Right kidney (tissue), 1 donor: ENCODE measurements at regions not wholly inside any gene's neighbourhood (a gene's known extent, or its start where the extent isn't known, plus 50 kb on each side); places are given as distances from the start of the nearest gene placed in this dataset.
"Not testable (repeated sequence)": the region's sequence is repeated elsewhere in the genome, so short reads cannot be mapped to it uniquely, and the experiment has no call there.

Experiments used
- DNase-seq: peaks from one replicate; pipeline ENCODE4 v3.0.0-alpha.2; 2016

DNA sequence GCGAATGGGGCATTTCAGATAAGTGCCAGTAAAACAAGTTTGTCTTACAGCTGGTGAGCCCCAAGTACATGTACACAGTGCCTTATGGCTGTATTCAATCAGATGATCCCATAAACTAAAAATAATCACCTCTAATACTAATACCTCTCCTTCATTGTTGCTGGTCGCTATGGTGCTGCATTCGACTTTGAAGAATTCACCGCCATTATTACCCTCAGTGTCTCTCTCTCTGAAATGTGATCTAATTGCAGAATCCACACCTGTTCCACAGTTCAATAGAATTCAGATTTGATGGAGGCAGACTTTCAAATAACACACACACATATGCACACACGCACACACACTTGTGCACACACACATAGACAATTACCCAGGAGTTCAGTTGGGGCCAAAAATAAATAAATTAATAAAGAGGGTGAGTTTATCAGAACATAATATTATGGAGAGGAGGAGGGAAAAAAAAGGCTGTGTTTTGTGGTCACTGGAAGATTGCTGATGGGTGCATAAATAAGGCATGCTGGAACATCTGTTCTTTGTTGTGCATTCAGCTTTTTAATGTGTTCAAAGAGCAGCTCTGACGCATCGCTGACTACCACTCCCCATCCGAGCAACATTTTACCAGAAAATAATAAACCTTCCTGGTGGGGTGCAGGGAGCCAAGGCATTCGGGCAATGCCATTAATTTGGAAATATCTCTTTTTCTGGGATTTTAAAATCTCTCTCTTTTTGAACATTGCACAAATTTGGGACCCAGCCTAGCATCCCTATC lies 235.7 kb downstream of the SATB1 start:
- no peak for DNase-seq

DNA sequence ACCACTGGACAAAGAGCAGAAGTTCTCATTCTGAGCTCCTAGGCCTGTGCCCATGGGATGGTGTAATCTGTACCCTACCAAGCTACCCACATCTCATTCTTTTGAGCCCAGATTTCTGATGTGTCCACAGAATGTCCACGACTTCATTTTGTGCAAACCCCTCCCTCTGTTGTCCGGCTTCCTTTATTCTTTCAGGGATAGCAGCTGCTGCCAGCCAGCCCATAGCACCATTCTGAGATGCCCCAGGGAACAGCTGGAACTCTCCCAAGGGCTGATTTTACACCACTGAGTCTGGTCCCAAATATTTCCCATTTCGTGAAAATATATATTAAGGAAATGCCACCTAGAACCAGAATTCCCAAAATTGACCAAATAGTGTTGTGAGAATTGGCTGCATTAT lies 236.6 kb downstream of the SATB1 start:
- DNase-seq, result no peak

DNA sequence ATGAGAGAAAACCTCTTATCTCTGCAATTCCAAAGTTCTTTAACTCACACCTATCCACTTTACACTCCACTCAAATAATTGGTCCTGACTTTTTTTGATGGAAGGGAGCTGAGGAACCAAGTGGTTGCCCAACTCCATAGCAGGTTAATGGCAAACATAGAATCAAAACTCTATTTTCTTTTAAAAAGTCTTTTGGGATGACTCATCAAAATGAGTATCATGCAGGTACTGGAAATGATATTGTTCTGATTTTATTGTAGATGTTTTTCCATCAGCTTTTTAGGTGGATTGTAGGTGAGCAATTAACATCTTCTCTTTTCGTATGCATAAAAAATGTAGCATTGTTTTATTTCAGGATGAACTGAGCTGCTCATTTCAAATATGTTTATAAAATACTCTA lies 239.5 kb downstream of the SATB1 start:
- no peak for DNase-seq

DNA sequence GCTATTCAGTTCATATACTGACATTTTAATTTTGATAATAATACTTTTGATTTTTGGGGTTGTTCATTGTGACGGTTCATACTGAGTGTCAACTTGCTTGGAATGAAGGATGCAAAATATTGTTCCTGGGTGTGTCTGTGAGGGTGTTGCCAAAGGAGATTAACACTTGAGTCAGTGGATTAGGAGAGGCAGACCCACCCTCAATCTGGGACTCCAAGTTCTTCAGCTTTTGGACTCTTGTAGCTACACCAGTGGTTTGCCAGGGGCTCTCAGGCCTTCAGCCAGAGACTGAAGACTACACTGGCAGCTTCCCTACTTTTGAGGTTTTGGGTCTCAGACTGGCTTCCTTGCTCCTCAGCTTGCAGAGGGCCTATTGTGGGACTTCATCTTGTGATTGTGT lies 242.2 kb downstream of the SATB1 start:
- DNase-seq, result not testable (repeated sequence)

DNA sequence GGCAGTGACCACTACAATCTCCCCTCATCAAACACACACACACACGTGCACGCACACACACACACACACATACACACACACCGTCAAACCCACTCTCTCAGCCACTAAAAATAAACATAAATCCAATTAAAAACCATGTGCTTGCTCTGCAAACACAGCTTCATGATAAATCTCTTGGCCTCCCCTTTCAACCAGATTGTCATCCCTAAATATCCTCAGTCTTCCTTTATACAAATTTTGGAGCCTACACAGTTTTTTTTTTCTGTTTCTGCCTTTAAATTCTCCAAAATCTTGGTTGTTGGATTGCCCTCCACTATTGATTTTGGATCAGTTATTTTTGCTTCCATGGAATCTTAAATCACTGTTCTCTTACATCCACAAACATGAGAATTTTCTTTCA lies 245.6 kb downstream of the SATB1 start:
- DNase-seq, result no peak

DNA sequence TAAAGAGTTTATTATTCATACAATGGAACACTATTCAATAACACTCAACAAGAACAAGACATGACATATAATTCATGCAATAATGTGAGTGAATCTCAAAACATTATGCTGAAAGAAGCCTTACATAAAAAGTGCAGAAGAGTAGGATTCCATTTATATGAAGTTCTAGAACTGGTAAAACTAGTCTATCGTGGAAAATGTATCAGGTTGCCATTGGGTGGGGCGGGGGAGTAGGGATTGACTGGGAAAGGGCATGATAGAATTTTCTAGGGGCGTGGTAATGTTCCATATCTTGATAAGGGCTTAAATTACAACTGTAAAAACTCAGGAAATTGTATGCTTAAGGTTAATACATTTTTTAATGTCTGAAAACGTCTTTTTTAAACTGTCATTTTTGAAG lies 247.9 kb downstream of the SATB1 start:
- no peak for DNase-seq

DNA sequence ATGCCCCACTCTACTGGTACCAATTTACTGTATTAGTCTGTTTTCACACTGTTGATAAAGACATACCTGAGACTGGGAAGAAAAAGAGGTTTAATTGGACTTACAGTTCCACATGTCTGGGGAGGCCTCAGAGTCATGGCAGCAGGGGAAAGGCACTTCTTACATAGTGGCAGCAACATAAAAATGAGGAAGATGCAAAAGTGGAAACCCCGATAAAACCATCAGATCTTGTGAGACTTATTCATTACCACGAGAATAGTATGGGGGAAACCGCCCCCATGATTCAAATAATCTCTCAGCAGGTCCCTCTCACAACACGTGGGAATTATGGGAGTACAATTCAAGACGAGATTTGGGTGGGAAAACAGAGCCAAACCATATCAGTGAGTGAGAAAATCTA lies 251.2 kb downstream of the SATB1 start:
- DNase-seq, result not testable (repeated sequence)

DNA sequence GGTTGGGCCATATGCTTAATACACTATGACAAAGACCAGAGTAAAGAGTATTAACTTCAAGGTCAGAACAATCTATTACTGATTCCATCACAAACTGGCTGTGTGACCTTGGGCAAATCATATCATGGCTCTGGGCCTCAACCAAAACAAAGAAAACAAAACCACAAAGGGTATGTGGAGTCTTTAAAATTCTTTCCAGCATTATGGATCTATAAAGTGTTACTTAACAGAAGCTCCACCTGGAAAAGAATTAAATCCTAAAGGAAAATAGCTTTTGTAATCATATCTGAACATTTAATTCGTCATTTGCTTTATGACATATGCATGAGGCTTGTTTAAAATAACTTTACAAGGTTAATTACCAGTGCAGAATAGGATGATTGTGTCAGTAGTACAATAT lies 265.5 kb downstream of the SATB1 start:
- no peak for DNase-seq

DNA sequence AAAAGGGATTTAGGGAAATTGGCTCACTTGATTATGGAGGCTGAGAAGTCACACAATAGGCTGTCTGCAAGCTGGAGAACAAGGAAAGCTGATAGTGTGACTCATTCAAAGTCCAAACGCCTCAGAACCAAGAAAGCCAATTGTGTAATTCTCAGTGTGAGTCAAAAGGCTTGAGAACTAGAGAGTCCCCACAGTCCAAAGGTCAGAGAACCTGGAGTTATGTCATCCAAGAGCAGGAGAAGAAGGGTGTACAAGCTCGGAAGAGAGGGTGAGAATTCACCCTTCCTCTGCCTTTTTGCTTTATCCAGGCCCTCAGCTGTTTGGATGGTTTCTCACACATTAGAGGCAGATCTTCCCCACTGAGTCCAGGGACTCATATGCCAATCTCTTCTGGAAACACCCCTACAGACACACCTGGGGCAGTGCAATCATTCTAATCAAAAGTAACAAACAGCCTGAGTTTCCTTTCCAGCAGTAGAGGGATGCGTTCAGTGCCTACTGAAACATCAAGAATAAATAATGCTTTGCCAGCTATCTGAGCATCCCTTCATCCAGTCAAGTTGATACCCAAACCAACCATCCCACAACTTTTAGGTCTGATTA lies 271.5 kb downstream of the SATB1 start:
- no peak for DNase-seq

DNA sequence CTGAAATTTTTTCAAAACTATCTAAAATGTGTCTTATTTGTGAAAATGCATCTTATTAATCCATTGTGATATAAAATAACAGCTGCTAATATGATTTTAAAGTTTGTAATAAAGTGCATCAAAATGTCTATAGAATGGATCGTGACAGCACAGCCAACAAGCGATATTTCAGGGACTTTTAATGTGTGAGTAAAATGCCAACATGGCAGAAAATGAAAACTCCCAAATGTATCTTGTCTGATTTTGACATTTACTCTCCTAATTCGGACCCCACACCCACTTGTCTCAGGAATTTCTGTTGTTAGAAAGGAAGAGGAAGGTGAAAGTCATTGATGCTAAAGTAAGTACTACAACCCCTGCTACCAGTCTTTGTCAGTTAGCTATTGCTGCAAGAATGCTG lies 273.9 kb downstream of the SATB1 start:
- DNase-seq, result no peak

DNA sequence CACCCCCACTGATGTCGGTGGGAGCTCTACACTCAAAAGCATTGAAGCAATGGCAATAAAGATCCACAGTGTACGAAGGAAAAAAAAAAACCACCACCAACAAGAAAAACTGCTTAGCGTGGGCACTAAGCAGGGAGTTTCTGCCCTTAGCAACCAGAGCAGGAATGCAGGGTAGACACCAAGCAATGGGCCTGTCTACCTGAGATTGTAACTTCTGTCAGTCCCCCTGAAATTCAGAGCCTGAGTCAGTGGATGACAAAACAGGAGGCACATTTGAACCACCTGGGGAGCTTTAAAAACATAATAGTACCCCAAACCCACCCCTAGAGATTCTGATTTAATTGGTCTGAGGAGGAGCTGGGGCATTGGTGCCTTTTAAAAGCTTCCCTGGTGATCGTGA lies 275.2 kb downstream of the SATB1 start:
- DNase-seq, result no peak

DNA sequence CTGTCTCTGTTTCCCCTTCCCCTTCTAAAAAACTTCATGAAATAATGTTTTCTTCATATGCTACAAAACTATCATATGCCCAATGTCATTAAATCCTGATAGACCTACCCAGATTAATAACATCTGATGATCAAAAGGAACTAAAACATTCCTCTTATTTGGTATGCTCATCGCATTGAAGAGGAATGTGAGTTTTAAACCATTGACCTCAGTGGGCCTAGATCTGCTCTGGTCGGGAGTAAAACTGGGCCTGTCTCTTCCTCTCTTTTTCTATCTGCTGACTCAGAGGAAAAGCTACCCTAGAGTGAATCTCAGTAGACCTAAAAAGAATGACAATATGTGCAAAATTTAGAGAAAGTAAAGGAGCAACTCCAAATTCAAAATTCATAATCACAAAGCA lies 275.8 kb downstream of the SATB1 start:
- DNase-seq, result no peak

DNA sequence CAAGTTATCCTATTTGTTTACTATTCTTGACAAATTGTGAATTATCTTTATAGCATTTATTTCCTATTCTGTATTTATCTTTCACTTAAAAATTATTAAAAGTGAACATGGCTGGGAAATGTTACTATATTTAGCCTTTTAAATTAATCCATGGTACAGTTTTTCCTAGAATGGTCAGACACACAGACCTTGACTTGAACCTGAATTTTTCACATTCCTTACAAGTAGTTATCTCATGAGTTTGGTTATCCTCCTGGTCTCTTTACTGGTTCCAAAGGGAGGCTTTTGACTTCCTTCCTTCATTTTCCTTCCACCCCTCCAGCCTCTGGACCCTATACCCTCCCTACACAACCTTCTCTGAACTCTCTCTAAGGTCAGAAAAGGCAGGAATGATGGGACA lies 280.6 kb downstream of the SATB1 start:
- no peak for DNase-seq

DNA sequence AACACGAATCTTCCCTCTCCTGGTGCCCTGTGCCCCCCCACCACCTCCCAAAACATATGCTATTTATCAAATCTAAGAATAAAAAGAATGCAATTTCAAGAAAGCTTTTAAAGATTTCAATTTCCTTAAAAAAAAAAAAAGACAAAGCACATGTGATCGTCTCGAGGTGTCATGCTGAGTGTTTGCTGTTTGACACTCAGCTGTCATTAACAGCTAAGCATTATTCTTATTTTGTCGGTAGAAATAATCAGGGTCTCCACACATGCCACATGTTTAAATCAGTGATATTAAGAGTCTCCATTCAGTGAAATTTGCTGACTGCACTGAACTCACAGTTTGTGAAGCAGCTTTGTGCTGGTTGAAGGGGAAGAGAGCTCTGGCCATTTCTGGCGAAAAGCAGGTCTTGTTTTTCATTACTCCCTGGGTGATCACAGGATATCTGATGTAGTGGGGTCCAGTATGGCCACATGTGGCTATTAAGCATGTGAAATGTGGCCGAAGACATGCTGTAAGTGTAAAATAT lies 281.8 kb downstream of the SATB1 start:
- no peak for DNase-seq

DNA sequence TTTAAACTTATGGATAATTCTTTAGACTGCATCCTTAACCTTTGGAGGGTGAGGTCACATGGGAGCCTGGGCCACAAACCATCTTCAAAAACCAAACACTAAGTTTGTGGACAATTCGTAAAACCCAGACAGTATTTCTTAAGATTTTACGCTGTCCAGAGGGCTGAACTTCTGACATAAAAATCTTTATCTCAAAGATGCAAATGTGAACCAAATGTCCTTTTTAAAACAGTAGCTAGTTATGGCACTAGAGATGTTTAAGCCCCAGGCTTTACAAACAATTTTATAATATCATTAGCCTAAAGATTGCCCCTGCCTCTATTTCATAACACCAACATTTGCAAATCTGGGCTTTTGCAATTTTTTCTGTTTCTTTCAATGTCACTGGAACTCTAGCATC lies 287.2 kb downstream of the SATB1 start:
- no peak for DNase-seq

DNA sequence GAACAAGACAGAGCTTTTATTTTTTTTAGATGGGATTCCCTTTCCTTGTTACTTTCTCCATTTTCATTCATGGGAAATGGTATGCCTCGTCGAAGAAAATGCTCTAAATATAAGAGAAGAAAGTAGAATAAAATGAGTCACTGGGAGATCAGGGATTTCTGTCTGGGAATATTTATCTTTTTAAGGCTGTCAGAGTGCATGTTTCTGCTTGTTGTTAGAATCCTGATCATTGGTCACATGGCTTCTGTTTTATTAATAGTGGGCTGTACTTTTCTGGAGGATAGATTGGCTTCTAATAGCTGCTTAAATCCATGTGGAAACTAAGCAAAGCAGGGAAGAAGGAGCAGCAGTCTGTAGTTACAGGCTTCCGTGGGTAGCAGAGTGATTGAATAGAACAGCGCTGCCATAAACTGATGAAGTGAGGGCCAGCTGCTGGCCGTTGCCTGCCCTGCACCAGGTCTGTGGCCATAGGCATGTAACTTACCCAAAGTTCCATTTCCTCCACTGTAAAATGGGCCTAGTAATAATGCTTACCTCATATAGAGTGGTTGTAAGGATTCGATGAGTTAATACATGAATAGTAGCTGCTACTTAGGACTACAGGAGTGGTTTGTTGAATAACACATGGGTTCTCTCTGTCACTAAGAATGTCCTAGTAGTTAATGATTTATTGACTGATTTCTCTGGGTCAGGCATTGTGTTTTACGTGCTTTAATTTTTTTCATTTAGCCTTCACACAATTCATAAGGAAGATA lies 289.9 kb downstream of the SATB1 start:
- DNase-seq, result no peak

DNA sequence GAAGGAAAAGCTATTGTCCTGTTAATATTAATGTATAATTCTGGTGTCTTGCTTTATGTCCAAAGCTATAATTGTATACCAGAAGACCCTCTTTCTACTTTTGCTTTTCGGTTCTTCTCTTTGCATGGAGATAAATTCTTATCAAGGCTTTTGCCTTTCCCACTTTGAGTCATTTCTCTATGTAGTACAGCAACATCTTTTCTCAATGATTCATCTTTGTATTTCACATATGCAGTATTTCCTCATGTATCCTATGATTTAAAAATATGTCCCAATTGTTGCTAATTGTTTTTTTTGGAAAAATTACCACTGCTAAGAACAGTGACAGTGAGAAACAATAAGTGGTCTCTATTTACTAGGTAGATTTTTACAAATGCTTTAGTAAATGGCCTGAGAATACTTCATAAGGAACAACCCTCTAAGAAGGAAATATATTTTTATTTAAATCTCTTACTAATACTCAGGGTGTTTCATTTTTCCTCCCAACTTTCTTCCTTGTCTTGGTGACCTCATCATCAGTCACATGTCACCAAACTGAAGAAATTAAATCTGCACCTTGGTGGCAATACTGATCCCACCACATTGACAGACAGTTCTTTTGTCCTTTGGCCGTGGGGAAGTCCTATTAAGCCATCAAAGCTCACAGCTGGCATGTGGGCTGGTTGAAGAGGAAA lies 290.6 kb downstream of the SATB1 start:
- no peak for DNase-seq

DNA sequence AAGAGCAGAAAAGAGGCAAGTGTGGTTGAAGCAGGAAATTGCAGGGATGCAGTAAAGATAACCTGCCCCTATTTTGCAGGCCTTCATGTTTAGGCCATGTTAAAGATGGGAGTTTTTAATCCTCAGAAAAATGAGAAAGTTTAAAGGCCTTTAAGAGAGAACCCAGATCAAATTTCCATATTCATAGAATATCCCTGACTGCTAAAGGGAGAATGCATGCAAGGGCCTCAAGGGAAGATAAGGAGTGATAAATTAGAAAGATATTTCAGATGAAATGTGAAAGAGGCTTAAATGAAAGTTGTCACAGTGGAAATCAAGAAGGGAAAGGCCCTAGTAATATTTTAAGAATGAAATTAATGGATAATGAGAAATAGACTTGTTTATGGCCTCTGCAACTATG lies 292.1 kb downstream of the SATB1 start:
- no peak for DNase-seq

DNA sequence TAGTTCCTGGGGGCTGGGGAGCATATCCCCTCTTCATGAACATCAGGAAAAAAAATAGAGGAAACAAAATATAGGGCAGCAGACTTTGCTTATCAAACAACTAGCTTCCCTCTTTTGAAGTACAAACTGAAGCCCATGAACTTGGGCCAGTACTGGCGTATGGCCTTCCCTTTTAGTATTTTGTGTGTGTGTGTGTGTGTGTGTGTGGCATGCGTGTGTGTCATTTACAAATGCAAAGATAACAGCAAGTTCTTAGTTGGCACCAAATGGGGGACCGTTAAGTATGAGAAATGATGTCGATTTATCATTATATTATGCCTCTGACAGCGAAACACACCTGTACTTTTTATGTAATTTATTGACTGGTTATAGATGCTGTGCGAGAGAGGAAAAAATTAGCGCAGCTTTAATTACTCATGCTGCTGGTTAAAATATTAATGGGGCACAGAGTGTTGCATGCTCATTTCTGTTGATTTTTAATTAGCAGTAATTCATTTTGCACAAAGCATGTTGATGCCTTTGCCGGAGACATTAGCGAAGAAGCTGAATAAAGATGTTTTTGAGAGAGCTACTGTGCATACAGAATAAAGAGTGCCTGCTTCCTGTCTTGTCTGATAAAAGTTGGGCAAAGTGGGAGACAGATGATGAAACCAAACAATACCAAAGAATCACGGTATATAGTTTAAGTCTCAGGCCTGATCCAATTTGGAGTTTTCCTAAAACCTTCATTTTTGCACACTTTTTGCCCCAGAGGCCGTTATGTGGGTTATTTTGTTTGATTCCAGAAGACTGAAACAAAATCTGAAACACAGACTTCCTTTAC lies 297.1 kb downstream of the SATB1 start:
- DNase-seq, result no peak

DNA sequence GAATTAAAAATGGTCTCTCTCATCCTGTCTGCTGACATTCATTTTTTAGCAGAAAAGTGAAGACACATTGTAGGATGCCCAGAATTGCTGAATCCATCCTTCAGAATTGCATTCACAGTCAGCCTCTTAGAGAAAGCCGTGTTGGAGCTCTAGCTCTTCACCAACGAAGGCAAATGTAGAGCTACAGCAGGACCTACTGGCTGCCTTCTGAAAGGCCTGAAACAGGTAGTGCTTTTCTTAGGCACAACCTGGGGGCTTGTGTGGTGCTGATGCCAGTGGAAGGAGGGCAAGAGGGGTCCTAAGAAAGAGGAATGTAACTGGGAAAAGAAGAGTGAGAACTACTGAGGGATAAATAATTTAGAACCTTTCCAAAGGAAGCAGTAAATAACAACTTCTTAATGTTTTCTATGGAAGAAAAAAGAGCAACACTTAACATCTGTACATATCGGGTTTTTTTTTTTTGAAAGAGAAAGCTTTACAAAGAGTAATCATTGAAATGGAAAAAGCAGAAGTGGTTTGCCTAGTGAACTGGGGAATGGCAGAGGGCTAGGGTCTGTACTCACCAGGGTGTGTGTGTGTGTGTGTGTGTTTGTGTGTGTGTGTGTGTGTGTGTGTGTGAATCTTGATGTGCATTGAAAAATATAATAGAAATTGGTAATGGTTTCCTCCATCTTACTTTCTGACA lies 297.8 kb downstream of the SATB1 start:
- no peak for DNase-seq

DNA sequence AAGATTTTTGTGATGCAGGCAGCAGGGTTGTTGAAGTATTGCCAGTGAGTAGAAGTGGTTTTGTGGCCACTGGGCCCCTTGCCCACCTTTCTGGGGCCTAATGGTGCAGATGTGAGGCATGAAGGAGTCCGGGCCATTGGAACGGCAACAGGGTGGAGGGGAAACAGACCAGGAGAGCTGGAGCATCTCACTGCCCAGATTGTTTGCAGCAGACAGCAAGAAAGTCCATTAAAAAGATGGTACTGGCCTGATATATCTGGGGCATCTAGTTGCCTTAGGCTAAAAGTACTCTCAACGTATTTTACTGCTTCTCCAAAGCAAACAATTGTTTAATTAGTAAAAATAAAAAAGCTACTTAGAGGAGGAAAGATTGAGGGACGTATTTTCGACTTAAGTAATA lies 298.4 kb downstream of the SATB1 start:
- no peak for DNase-seq
